H9 (cell line): ENCODE measurements at regions not wholly inside any gene's neighbourhood (a gene's known extent, or its start where the extent isn't known, plus 50 kb on each side); places are given as distances from the start of the nearest gene placed in this dataset.

Experiments
- DNase-seq: peaks from one replicate; pipeline ENCODE4 v3.0.0-alpha.2; 2017
- H2AFZ ChIP-seq: one replicate; pipeline ENCODE4 v1.6.1; 2013; ENCODE audit warnings: mild to moderate bottlenecking, low read length, control low read depth, moderate library complexity
- H2AK5ac ChIP-seq: 2 replicates; pipeline ENCODE4 v1.6.1; 2013; ENCODE audit warnings: low read length, control low read depth, mixed read lengths; ENCODE audit not compliant: insufficient read length
- H2BK120ac ChIP-seq: one replicate; pipeline ENCODE4 v1.6.1; 2013; ENCODE audit warnings: low read depth, mild to moderate bottlenecking, low read length, control low read depth, inconsistent platforms; ENCODE audit not compliant: poor library complexity, severe bottlenecking
- H2BK12ac ChIP-seq: 2 replicates; pipeline ENCODE4 v1.6.1; 2013; ENCODE audit warnings: low read length, control low read depth, mixed read lengths, low read depth; ENCODE audit not compliant: insufficient read length
- H2BK15ac ChIP-seq: 2 replicates; pipeline ENCODE4 v1.6.1; 2013; ENCODE audit warnings: low read depth, low read length, control low read depth
- H2BK20ac ChIP-seq: one replicate; pipeline ENCODE4 v1.6.1; 2013; ENCODE audit warnings: low read depth, mild to moderate bottlenecking, low read length, control low read depth, inconsistent platforms; ENCODE audit not compliant: poor library complexity, severe bottlenecking
- H2BK5ac ChIP-seq: 2 replicates; pipeline ENCODE4 v1.6.1; 2013; ENCODE audit warnings: low read length, control low read depth, mixed read lengths; ENCODE audit not compliant: insufficient read length
- H3K14ac ChIP-seq: 2 replicates; pipeline ENCODE4 v1.6.1; 2013; ENCODE audit warnings: low read length, control low read depth; ENCODE audit not compliant: insufficient read depth
- H3K18ac ChIP-seq: 2 replicates; pipeline ENCODE4 v1.6.1; 2013; ENCODE audit warnings: low read depth, mild to moderate bottlenecking, mixed read lengths, low read length, control low read depth; ENCODE audit not compliant: insufficient read length
- H3K23ac ChIP-seq: 2 replicates; pipeline ENCODE4 v1.6.1; 2013; ENCODE audit warnings: low read length, control low read depth, mixed read lengths, low read depth; ENCODE audit not compliant: insufficient read length
- H3K23me2 ChIP-seq: 2 replicates; pipeline ENCODE4 v1.6.1; 2013; ENCODE audit warnings: low read depth, mild to moderate bottlenecking, mixed read lengths, low read length, control low read depth; ENCODE audit not compliant: insufficient read length, poor library complexity, severe bottlenecking
- H3K27ac ChIP-seq: 2 replicates; pipeline ENCODE4 v1.5.1; 2013; ENCODE audit warnings: low read length, control low read depth, mixed read lengths, low read depth; ENCODE audit not compliant: insufficient read length
- H3K27me3 ChIP-seq: 2 replicates; pipeline ENCODE4 v1.6.1; 2013; ENCODE audit warnings: low read length, control low read depth, inconsistent platforms; ENCODE audit not compliant: insufficient read depth
- H3K4ac ChIP-seq: 2 replicates; pipeline ENCODE4 v1.6.1; 2013; ENCODE audit warnings: low read depth, mild to moderate bottlenecking, control low read depth, inconsistent platforms, low read length, moderate library complexity
- H3K4me1 ChIP-seq: 2 replicates; pipeline ENCODE4 v1.6.1; 2013; ENCODE audit warnings: low read length, control low read depth, inconsistent platforms; ENCODE audit not compliant: insufficient read depth
- H3K4me2 ChIP-seq: 2 replicates; pipeline ENCODE4 v1.6.1; 2013; ENCODE audit warnings: low read length, control low read depth, mixed read lengths; ENCODE audit not compliant: insufficient read length, insufficient read depth
- H3K56ac ChIP-seq: 2 replicates; pipeline ENCODE4 v1.6.1; 2013; ENCODE audit warnings: low read depth, mild to moderate bottlenecking, mixed read lengths, low read length, control low read depth; ENCODE audit not compliant: insufficient read length
- H3K79me1 ChIP-seq: 2 replicates; pipeline ENCODE4 v1.6.1; 2013; ENCODE audit warnings: low read depth, mild to moderate bottlenecking, moderate library complexity, low read length, control low read depth, inconsistent platforms; ENCODE audit not compliant: insufficient read depth, poor library complexity, severe bottlenecking
- H3K79me2 ChIP-seq: 2 replicates; pipeline ENCODE4 v1.6.1; 2013; ENCODE audit warnings: low read length, control low read depth, inconsistent platforms; ENCODE audit not compliant: insufficient read depth
- H3K9ac ChIP-seq: 2 replicates; pipeline ENCODE4 v1.6.1; 2013; ENCODE audit warnings: low read length, control low read depth, mixed read lengths; ENCODE audit not compliant: insufficient read length; ENCODE audit errors: extremely low read depth
- H3K9me3 ChIP-seq: one replicate; pipeline ENCODE4 v1.6.1; 2013; ENCODE audit warnings: low read depth, low read length, inconsistent platforms; ENCODE audit not compliant: control insufficient read depth
- H3T11ph ChIP-seq: one replicate; pipeline ENCODE4 v1.6.1; 2013; ENCODE audit warnings: mild to moderate bottlenecking, low read length, control low read depth, inconsistent platforms
- H4K20me1 ChIP-seq: one replicate; pipeline ENCODE4 v1.6.1; 2013; ENCODE audit not compliant: control insufficient read depth, insufficient read length, insufficient read depth
- H4K5ac ChIP-seq: 2 replicates; pipeline ENCODE4 v1.6.1; 2013; ENCODE audit warnings: low read depth, mild to moderate bottlenecking, mixed read lengths, low read length, control low read depth; ENCODE audit not compliant: insufficient read length
- H4K8ac ChIP-seq: replicated peaks from 2 replicates; pipeline ENCODE4 v1.6.1; 2013; ENCODE audit warnings: low read length, control low read depth, mixed read lengths, low read depth; ENCODE audit not compliant: insufficient read length
- H4K91ac ChIP-seq: 2 replicates; pipeline ENCODE4 v1.6.1; 2013; ENCODE audit warnings: low read depth, mild to moderate bottlenecking, moderate library complexity, mixed read lengths, low read length, control low read depth; ENCODE audit not compliant: insufficient read length
- H3K27ac Mint-ChIP-seq, 3 experiments: 2 replicates in 2 of 3; 3 replicates in 1 of 3; pipeline ENCODE4 v1.8.0; 2020 to 2021; ENCODE audit warnings: mixed read lengths in 3 of 3, mild to moderate bottlenecking in 1 of 3, moderate library complexity in 1 of 3
- H3K27me3 Mint-ChIP-seq: 2 replicates; pipeline ENCODE4 v1.8.0; 2021; ENCODE audit warnings: low read depth, mild to moderate bottlenecking, moderate library complexity, mixed read lengths
- H3K36me3 Mint-ChIP-seq, 3 experiments: 2 replicates in 2 of 3; 3 replicates in 1 of 3; pipeline ENCODE4 v1.8.0; 2020 to 2021; ENCODE audit warnings: low read depth in 3 of 3, mixed read lengths in 3 of 3; ENCODE audit not compliant: insufficient read depth in 1 of 3
- H3K4me1 Mint-ChIP-seq, 2 experiments: 2 replicates each; pipeline ENCODE4 v1.8.0; 2020; ENCODE audit warnings: mixed read lengths in 2 of 2
- H3K4me3 Mint-ChIP-seq, 2 experiments: 2 replicates in 1 of 2; 3 replicates in 1 of 2; pipeline ENCODE4 v1.8.0; 2020 to 2021; ENCODE audit warnings: mild to moderate bottlenecking in 2 of 2, mixed read lengths in 2 of 2, moderate library complexity in 1 of 2
- H3K9me3 Mint-ChIP-seq, 2 experiments: 2 replicates in 1 of 2; 3 replicates in 1 of 2; pipeline ENCODE4 v1.8.0; 2020; ENCODE audit warnings: mild to moderate bottlenecking in 2 of 2, mixed read lengths in 2 of 2, moderate library complexity in 1 of 2
- CTCF ChIP-seq: fragments of 200-600 bp; sonication (generic); conservative IDR thresholded peaks from 3 replicates; pipeline ENCODE4 v1.8.0; 2021; ENCODE audit warnings: antibody characterized with exemption, mild to moderate bottlenecking
- WGBS: extraction: QIAGEN DNeasy Blood & Tissue Kit; methylation state at CpG from one replicate; pipeline ENCODE4 v1.1.7; 2013; ENCODE audit warnings: missing lambda C conversion rate, low lambda C conversion rate, mixed read lengths; ENCODE audit not compliant: insufficient read length; ENCODE audit errors: extremely low coverage; 5-methylcytosine and 5-hydroxymethylcytosine counted together

- no peak overlapping the region for H3K4me2 ChIP-seq
- H4K91ac ChIP-seq: no peak overlapping the region
- H2AK5ac ChIP-seq: no peak overlapping the region
- H2BK12ac ChIP-seq: no peak overlapping the region
- H3T11ph ChIP-seq: no peak overlapping the region
- H3K4me3 Mint-ChIP-seq: no peak overlapping the region
- H3K79me1 ChIP-seq: no peaks in the 10 kb centered on the region
- H3K9ac ChIP-seq: no peak overlapping the region
- H3K4ac ChIP-seq: no peak overlapping the region
- no peak overlapping the region for H3K27ac Mint-ChIP-seq
- no peak overlapping the region for H4K8ac ChIP-seq
- no peaks in the 10 kb centered on the region for H3K27me3 ChIP-seq
- no peak overlapping the region for H4K5ac ChIP-seq
- no peaks in the 10 kb centered on the region for H4K20me1 ChIP-seq
- no peaks in the 10 kb centered on the region for H3K27me3 Mint-ChIP-seq
- H3K18ac ChIP-seq: no peak overlapping the region
- H3K4me1 Mint-ChIP-seq: peaks cover 5 to 9% of the 10 kb centered on the region in 2 experiments; a peak in 3 of 4 replicates
- H3K14ac ChIP-seq: no peak overlapping the region
- no peak overlapping the region for H2BK120ac ChIP-seq
- H2BK5ac ChIP-seq: no peak overlapping the region
- TF ChIP-seq CTCF: no peak
- no peaks in the 10 kb centered on the region for H3K9me3 Mint-ChIP-seq
- H2BK15ac ChIP-seq: no peak overlapping the region
- no peak overlapping the region for H3K23ac ChIP-seq
- H3K79me2 ChIP-seq: no peaks in the 10 kb centered on the region
- no peaks in the 10 kb centered on the region; the same call in 1 of the 2 replicates for H3K4me1 ChIP-seq
- WGBS: no CpG with 5 or more reads among the region's 2 CpGs
- no peak overlapping the region for H3K56ac ChIP-seq
- H3K36me3 Mint-ChIP-seq: no peaks in the 10 kb centered on the region
- no peak overlapping the region for H2BK20ac ChIP-seq
- H3K9me3 ChIP-seq: no peaks in the 10 kb centered on the region
- no peaks in the 10 kb centered on the region for H3K23me2 ChIP-seq
- H3K27ac ChIP-seq: no peak overlapping the region
- H2AFZ ChIP-seq: no peak overlapping the region
- DNase-seq: no peak
Measured at GRCh38 chr6:139759086-139759485, 384.6 kb upstream of the CITED2 start.
